ENCODE measurements at regions not wholly inside any gene's neighbourhood (a gene's known extent, or its start where the extent isn't known, plus 50 kb on each side); places are given as distances from the start of the nearest gene placed in this dataset.

- CTCF ChIA-PET, result no interaction called here
- Histone ChIP-seq H3K4me1 (no peaks in the 10 kb centered on the region), H3K27me3 (replicated peaks; ENCODE audit: control insufficient read depth, insufficient read depth, low read length) (no peaks in the 10 kb centered on the region), H3K9me3 (no peaks in the 10 kb centered on the region), H3K36me3 (ENCODE audit: control insufficient read depth, insufficient read depth, low read length) (no peaks in the 10 kb centered on the region), H3K4me3 (ENCODE audit: low read depth, low read length) (no peak overlapping the region)
- no peak for DNase-seq
- Mint-ChIP-seq H3K36me3 (ENCODE audit: insufficient read depth, unreplicated experiment) (no peaks in the 10 kb centered on the region), H3K4me1 (ENCODE audit: low read depth, unreplicated experiment) (no peaks in the 10 kb centered on the region), H3K27me3 (ENCODE audit: insufficient read depth, unreplicated experiment) (no peaks in the 10 kb centered on the region), H3K27ac (ENCODE audit: unreplicated experiment) (no peak overlapping the region), H3K9me3 (ENCODE audit: unreplicated experiment) (no peaks in the 10 kb centered on the region), H3K4me3 (ENCODE audit: unreplicated experiment) (no peak overlapping the region)
- POLR2A ChIA-PET, result no interaction called here
- intact Hi-C loops (cut with micrococcal nuclease; ENCODE audit: unreplicated experiment), result no loop called here
- no peak for TF ChIP-seq CTCF (IDR thresholded peaks at IDR 0.05; ENCODE audit: insufficient read depth in 1 of 2, low read depth in 1 of 2, low read length in 1 of 2, severe bottlenecking in 1 of 2, unreplicated experiment in 1 of 2)
- BruUV-seq (replicated peaks), result no TSS peak
Measured at GRCh38 chr20:6299456-6299855, 176.6 kb upstream of the FERMT1 start.

DNA sequence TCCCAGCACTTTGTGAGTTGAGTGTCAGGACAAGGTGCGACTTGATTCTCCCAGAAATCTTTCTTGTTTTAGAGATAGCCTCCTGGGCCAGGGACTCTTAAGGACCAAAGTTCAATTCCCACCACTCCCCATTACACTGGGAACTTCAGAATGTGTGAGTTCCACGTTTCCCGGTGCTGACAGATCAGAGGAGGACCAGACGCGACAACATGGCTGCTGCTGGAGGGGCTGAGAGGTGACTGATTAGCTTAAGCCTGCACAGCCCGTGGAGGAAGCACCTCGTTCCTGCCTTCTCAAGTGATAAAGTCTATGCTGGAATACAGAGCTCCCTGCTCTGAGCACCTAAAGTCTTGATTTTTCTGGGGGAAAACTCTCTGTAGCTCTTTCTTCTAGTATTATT lies 175.2 kb upstream of the FERMT1 start:
- no peak overlapping the region for H3K4me3 Mint-ChIP-seq (ENCODE audit: unreplicated experiment)
- no peaks in the 10 kb centered on the region for H3K27me3 Mint-ChIP-seq (ENCODE audit: insufficient read depth, unreplicated experiment)
- H3K4me1 Mint-ChIP-seq (ENCODE audit: low read depth, unreplicated experiment), result no peaks in the 10 kb centered on the region
- H3K36me3 ChIP-seq (ENCODE audit: control insufficient read depth, insufficient read depth, low read length), result no peaks in the 10 kb centered on the region
- no peaks in the 10 kb centered on the region for H3K36me3 Mint-ChIP-seq (ENCODE audit: insufficient read depth, unreplicated experiment)
- no TSS peak for BruUV-seq (replicated peaks)
- H3K4me1 ChIP-seq, result no peaks in the 10 kb centered on the region
- ChIA-PET POLR2A (no interaction called here), CTCF (no interaction called here)
- no peaks in the 10 kb centered on the region for H3K9me3 Mint-ChIP-seq (ENCODE audit: unreplicated experiment)
- intact Hi-C loops (cut with micrococcal nuclease; ENCODE audit: unreplicated experiment), result no loop called here
- H3K9me3 ChIP-seq, result no peaks in the 10 kb centered on the region
- H3K4me3 ChIP-seq (ENCODE audit: low read depth, low read length), result no peak overlapping the region
- H3K27ac Mint-ChIP-seq (ENCODE audit: unreplicated experiment), result no peak overlapping the region
- no peak for DNase-seq
- TF ChIP-seq CTCF (IDR thresholded peaks at IDR 0.05; ENCODE audit: insufficient read depth in 1 of 2, low read depth in 1 of 2, low read length in 1 of 2, severe bottlenecking in 1 of 2, unreplicated experiment in 1 of 2), result no peak
- H3K27me3 ChIP-seq (replicated peaks; ENCODE audit: control insufficient read depth, insufficient read depth, low read length), result no peaks in the 10 kb centered on the region

DNA sequence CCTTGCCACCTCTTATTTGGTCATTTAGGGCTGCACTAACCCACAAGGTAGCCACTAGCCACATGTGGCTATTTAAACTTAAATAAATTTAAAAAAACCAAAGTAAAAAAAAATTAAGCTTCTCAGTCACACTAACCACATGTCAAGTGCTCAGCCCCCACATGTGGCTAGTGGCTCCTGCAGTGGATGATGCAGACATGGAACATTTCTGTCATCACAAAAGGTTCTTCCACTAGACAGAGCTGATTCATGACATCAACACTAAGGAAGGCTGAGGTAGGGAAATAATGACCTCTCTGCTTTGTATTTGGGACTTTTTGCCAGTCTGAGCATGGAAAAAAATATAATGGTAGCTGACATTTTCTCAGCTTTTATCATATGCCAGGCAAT lies 173.0 kb upstream of the FERMT1 start:
- H3K27ac Mint-ChIP-seq (ENCODE audit: unreplicated experiment), result no peak overlapping the region
- CTCF ChIA-PET, result no interaction called here
- H3K36me3 ChIP-seq (ENCODE audit: control insufficient read depth, insufficient read depth, low read length), result no peaks in the 10 kb centered on the region
- no peaks in the 10 kb centered on the region for H3K9me3 ChIP-seq
- no peaks in the 10 kb centered on the region for H3K4me1 Mint-ChIP-seq (ENCODE audit: low read depth, unreplicated experiment)
- no TSS peak for BruUV-seq (replicated peaks)
- intact Hi-C loops (cut with micrococcal nuclease; ENCODE audit: unreplicated experiment), result no loop called here
- DNase-seq, result no peak
- H3K4me1 ChIP-seq, result no peaks in the 10 kb centered on the region
- no peaks in the 10 kb centered on the region for H3K36me3 Mint-ChIP-seq (ENCODE audit: insufficient read depth, unreplicated experiment)
- POLR2A ChIA-PET, result no interaction called here
- TF ChIP-seq CTCF (IDR thresholded peaks at IDR 0.05; ENCODE audit: insufficient read depth in 1 of 2, low read depth in 1 of 2, low read length in 1 of 2, severe bottlenecking in 1 of 2, unreplicated experiment in 1 of 2), result no peak
- H3K9me3 Mint-ChIP-seq (ENCODE audit: unreplicated experiment), result no peaks in the 10 kb centered on the region
- H3K27me3 Mint-ChIP-seq (ENCODE audit: insufficient read depth, unreplicated experiment), result no peaks in the 10 kb centered on the region
- H3K4me3 ChIP-seq (ENCODE audit: low read depth, low read length), result no peak overlapping the region
- no peak overlapping the region for H3K4me3 Mint-ChIP-seq (ENCODE audit: unreplicated experiment)
- no peaks in the 10 kb centered on the region for H3K27me3 ChIP-seq (replicated peaks; ENCODE audit: control insufficient read depth, insufficient read depth, low read length)
